ENCODE measurements at regions not wholly inside any gene's neighbourhood (a gene's known extent, or its start where the extent isn't known, plus 50 kb on each side); places are given as distances from the start of the nearest gene placed in this dataset.

DNA sequence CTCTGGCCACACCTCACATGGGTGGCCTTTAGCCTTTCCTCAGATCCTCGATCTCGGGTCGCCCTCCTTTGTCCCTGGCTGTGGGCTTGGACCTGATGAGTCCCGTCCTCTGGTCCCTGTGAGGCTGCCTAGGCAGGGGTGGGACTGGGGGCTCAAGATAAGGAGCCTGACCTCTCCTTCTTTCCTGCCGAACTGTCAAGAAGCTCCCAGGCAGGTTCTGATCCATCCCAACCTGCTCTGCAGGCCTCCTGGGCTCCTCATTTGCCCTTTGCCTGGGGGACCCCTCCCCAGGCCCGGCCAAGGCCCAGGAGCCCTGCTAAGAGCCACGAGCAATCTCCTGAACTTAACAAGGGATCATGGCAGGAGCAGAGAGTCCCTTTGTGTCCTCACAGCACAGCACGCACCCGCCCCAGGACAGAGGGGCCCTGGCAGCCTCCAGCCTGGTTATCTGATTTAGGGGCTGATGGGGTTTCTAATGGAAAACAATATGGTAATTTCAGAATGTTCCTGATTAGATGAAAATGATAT lies 82.4 kb upstream of the POU3F1 start:
- TF ChIP-seq CTCF (IDR thresholded peaks at IDR 0.05 in 8 of 11, conservative IDR thresholded peaks at IDR 0.05 in 3 of 11), result no peak
- TF ChIP-seq POLR2AphosphoS5 (IDR thresholded peaks at IDR 0.05), result no peak
- no peak for TF ChIP-seq POLR2A (IDR thresholded peaks at IDR 0.05)

Data from spleen (tissue), 7 donors.